ENCODE measurements at regions not wholly inside any gene's neighbourhood (a gene's known extent, or its start where the extent isn't known, plus 50 kb on each side); places are given as distances from the start of the nearest gene placed in this dataset.

GRCh38 chr12:46485853-46486252 lies 113.3 kb upstream of the SLC38A2 start:
- intact Hi-C loops (cut with DNase I), result no loop called here
- TF ChIP-seq POLR2A (IDR thresholded peaks at IDR 0.05), result no peak
- TF ChIP-seq CTCF (IDR thresholded peaks at IDR 0.05), result no peak
- 96 to 98% (median 97%) methylated on average over 5 of the region's 5 CpGs for WGBS, 4 donors
- Histone ChIP-seq H3K4me3 (no peak overlapping the region), H3K9me3 (no peaks in the 10 kb centered on the region), H3K27ac (no peak overlapping the region), H3K36me3 (no peaks in the 10 kb centered on the region), H3K4me1 (peaks cover 3 to 41% (median 16%) of the 10 kb centered on the region in 12 donors), H3K27me3 (no peaks in the 10 kb centered on the region)
- ATAC-seq (no peak), DNase-seq (no peak)

GRCh38 chr12:46484396-46485061 lies 112.0 kb upstream of the SLC38A2 start:
- DNase-seq (no peak), ATAC-seq (no peak)
- intact Hi-C loops (cut with DNase I), result no loop called here
- no peak for TF ChIP-seq CTCF (IDR thresholded peaks at IDR 0.05)
- no peak for TF ChIP-seq POLR2A (IDR thresholded peaks at IDR 0.05)
- Histone ChIP-seq H3K4me1 (peaks cover 0 to 28% (median 7%) of the 10 kb centered on the region in 12 donors), H3K9me3 (no peaks in the 10 kb centered on the region), H3K4me3 (no peak overlapping the region), H3K27ac (no peak overlapping the region), H3K36me3 (no peaks in the 10 kb centered on the region), H3K27me3 (no peaks in the 10 kb centered on the region)
- WGBS, 4 donors, result 85 to 96% (median 93%) methylated on average over 6 of the region's 6 CpGs

- H3K9me3 ChIP-seq, result no peaks in the 10 kb centered on the region
- no peak for TF ChIP-seq POLR2A (IDR thresholded peaks at IDR 0.05)
- TF ChIP-seq CTCF (IDR thresholded peaks at IDR 0.05), result no peak
- H3K4me3 ChIP-seq, result no peak overlapping the region
- WGBS, 4 donors, result 71 to 80% (median 79%) methylated on average over 4 of the region's 4 CpGs
- ATAC-seq, result peak in 1 of 4 donors; percentile 78
- H3K27me3 ChIP-seq, result no peaks in the 10 kb centered on the region
- intact Hi-C loops (cut with DNase I), result no loop called here
- H3K4me1 ChIP-seq, result peaks cover 0 to 26% (median 5%) of the 10 kb centered on the region in 12 donors
- no peak for DNase-seq
- no peaks in the 10 kb centered on the region for H3K36me3 ChIP-seq
- H3K27ac ChIP-seq, result peak overlapping the region in 3 of 12 donors; percentile 11 to 27 (median 18)
Measured at GRCh38 chr12:46483572-46484395, 111.2 kb upstream of the SLC38A2 start.

- H3K4me3 ChIP-seq, result no peak overlapping the region
- intact Hi-C loops (cut with DNase I), result no loop called here
- TF ChIP-seq POLR2A (IDR thresholded peaks at IDR 0.05) (no peak), CTCF (IDR thresholded peaks at IDR 0.05) (no peak)
Measured at GRCh38 chr12:46480724-46481123, 108.2 kb upstream of the SLC38A2 start.

More at GRCh38 chr12:46480724-46481123, 108.2 kb upstream of the SLC38A2 start:
- H3K36me3 ChIP-seq, result no peaks in the 10 kb centered on the region
- no peaks in the 10 kb centered on the region for H3K9me3 ChIP-seq
- peaks cover 0 to 11% (median 5%) of the 10 kb centered on the region in 12 donors for H3K4me1 ChIP-seq
- DNase-seq, result no peak
- no peak overlapping the region for H3K27ac ChIP-seq
- WGBS, 4 donors, result 69 to 82% (median 77%) methylated on average over 1 of the region's 1 CpG
- no peak for ATAC-seq
- no peaks in the 10 kb centered on the region for H3K27me3 ChIP-seq

Data from heart left ventricle (tissue), 16 donors.